GM18520 (cell line): ENCODE measurements at regions not wholly inside any gene's neighbourhood (a gene's known extent, or its start where the extent isn't known, plus 50 kb on each side); places are given as distances from the start of the nearest gene placed in this dataset.

Experiments
- ATAC-seq: cut with Tn5 transposase; IDR thresholded peaks from one replicate; pipeline ENCODE4 v1.9.1; 2021; ENCODE audit not compliant: unreplicated experiment

- ATAC-seq: no peak
These were observed 52.0 kb upstream of the KCNA1 start for GRCh38 chr12:4857472-4858291.

- ATAC-seq: no peak
These were observed 51.3 kb upstream of the KCNA1 start for GRCh38 chr12:4858386-4858785.

GRCh38 chr12:4859478-4860210, 50.1 kb upstream of the KCNA1 start:
- ATAC-seq: no peak
